ENCODE measurements at regions not wholly inside any gene's neighbourhood (a gene's known extent, or its start where the extent isn't known, plus 50 kb on each side); places are given as distances from the start of the nearest gene placed in this dataset.
A peak's percentile ranks its signal among the peaks of the same experiment; 100 is the strongest.

- Histone ChIP-seq H3K27ac (ENCODE audit: low read depth in 1 of 2, low read length in 1 of 2) (no peak overlapping the region), H3K9ac (ENCODE audit: insufficient read depth in 1 of 2, low read length in 2 of 2) (no peak overlapping the region), H3K4me3 (no peak overlapping the region), H3K9me3 (ENCODE audit: control insufficient read depth in 4 of 4, insufficient read depth in 3 of 4, low read length in 3 of 4) (no peaks in the 10 kb centered on the region), H3K27me3 (ENCODE audit: control insufficient read depth in 3 of 3, insufficient read depth in 3 of 3, low read length in 2 of 3) (peaks cover 0 to 3% (median 0%) of the 10 kb centered on the region in 3 donors), H3K4me1 (ENCODE audit: control insufficient read depth in 5 of 5, insufficient read depth in 5 of 5, low read length in 5 of 5) (no peaks in the 10 kb centered on the region), H3K36me3 (ENCODE audit: control insufficient read depth in 4 of 4, insufficient read depth in 4 of 4, low read length in 4 of 4) (no peaks in the 10 kb centered on the region)
- WGBS, 2 donors, result 75 to 76% methylated on average over 1 of the region's 1 CpG
- ATAC-seq (ENCODE audit: insufficient read depth, low FRiP score) (no peak), DNase-seq (no peak)
- TF ChIP-seq, protein P1, sequence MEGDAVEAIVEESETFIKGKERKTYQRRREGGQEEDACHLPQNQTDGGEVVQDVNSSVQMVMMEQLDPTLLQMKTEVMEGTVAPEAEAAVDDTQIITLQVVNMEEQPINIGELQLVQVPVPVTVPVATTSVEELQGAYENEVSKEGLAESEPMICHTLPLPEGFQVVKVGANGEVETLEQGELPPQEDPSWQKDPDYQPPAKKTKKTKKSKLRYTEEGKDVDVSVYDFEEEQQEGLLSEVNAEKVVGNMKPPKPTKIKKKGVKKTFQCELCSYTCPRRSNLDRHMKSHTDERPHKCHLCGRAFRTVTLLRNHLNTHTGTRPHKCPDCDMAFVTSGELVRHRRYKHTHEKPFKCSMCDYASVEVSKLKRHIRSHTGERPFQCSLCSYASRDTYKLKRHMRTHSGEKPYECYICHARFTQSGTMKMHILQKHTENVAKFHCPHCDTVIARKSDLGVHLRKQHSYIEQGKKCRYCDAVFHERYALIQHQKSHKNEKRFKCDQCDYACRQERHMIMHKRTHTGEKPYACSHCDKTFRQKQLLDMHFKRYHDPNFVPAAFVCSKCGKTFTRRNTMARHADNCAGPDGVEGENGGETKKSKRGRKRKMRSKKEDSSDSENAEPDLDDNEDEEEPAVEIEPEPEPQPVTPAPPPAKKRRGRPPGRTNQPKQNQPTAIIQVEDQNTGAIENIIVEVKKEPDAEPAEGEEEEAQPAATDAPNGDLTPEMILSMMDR (IDR thresholded peaks at IDR 0.05; ENCODE audit: control extremely low read depth, extremely low read depth), result no peak
Measured at GRCh38 chr5:98453296-98453695, 320.2 kb upstream of the RGMB start.

DNA sequence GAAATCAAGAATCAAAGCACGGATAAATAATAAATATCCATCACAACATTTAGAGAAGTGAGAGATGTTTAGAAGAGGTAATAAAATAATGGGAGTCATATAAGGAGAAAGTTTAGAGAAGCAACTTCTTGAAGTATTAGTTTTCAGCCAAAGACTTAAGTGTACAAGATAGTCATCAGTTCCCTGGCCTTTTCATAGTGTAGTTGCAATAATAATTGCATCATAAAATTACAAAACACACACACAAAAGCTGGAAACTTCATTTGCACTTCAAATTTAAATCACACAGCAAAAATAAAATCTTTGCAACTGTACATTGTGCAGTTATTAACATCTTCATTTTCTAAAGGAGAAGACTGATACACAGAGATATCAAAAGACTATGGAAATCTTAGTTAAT lies 319.1 kb upstream of the RGMB start:
- no peaks in the 10 kb centered on the region for H3K4me1 ChIP-seq (ENCODE audit: control insufficient read depth in 5 of 5, insufficient read depth in 5 of 5, low read length in 5 of 5)
- no peak overlapping the region for H3K9ac ChIP-seq (ENCODE audit: insufficient read depth in 1 of 2, low read length in 2 of 2)
- no peak overlapping the region for H3K4me3 ChIP-seq
- no peak for DNase-seq
- TF ChIP-seq, protein P1 (IDR thresholded peaks at IDR 0.05; ENCODE audit: control extremely low read depth, extremely low read depth), result no peak
- ATAC-seq (ENCODE audit: insufficient read depth, low FRiP score), result no peak
- no peaks in the 10 kb centered on the region for H3K36me3 ChIP-seq (ENCODE audit: control insufficient read depth in 4 of 4, insufficient read depth in 4 of 4, low read length in 4 of 4)
- no peak overlapping the region for H3K27ac ChIP-seq (ENCODE audit: low read depth in 1 of 2, low read length in 1 of 2)
- H3K9me3 ChIP-seq (ENCODE audit: control insufficient read depth in 4 of 4, insufficient read depth in 3 of 4, low read length in 3 of 4), result no peaks in the 10 kb centered on the region
- H3K27me3 ChIP-seq (ENCODE audit: control insufficient read depth in 3 of 3, insufficient read depth in 3 of 3, low read length in 2 of 3), result peaks cover 0 to 3% (median 0%) of the 10 kb centered on the region in 3 donors
- WGBS, 2 donors, result 90% methylated on average over 1 of the region's 1 CpG

DNA sequence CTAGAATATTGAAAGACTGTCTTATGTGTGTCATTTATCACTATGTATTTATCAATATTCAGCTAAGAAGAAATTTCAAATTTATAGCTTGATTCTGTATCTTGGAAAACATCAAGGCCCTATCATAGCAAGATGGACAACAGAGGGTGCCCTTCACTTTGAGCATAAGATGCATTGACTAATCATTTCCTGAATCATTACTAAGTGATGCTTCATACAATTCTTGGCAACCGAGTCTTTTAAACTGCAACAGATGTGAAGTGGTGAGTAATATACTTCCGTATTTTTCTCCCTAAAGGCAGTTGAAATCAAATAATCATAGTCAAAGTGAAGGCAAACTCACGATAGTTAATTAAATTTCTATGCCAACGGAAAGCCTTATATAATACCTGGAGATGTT lies 318.6 kb upstream of the RGMB start:
- Histone ChIP-seq H3K27me3 (ENCODE audit: control insufficient read depth in 3 of 3, insufficient read depth in 3 of 3, low read length in 2 of 3) (peaks cover 0 to 3% (median 0%) of the 10 kb centered on the region in 3 donors), H3K4me3 (no peak overlapping the region), H3K36me3 (ENCODE audit: control insufficient read depth in 4 of 4, insufficient read depth in 4 of 4, low read length in 4 of 4) (no peaks in the 10 kb centered on the region), H3K9ac (ENCODE audit: insufficient read depth in 1 of 2, low read length in 2 of 2) (no peak overlapping the region), H3K4me1 (ENCODE audit: control insufficient read depth in 5 of 5, insufficient read depth in 5 of 5, low read length in 5 of 5) (no peaks in the 10 kb centered on the region), H3K27ac (ENCODE audit: low read depth in 1 of 2, low read length in 1 of 2) (no peak overlapping the region), H3K9me3 (ENCODE audit: control insufficient read depth in 4 of 4, insufficient read depth in 3 of 4, low read length in 3 of 4) (no peaks in the 10 kb centered on the region)
- peak; percentile 80 for ATAC-seq (ENCODE audit: insufficient read depth, low FRiP score)
- peak in 1 of 3 donors; percentile 5 for DNase-seq
- WGBS, 2 donors, result 47 to 74% methylated on average over 4 of the region's 4 CpGs
- TF ChIP-seq, protein P1 (IDR thresholded peaks at IDR 0.05; ENCODE audit: control extremely low read depth, extremely low read depth), result no peak

DNA sequence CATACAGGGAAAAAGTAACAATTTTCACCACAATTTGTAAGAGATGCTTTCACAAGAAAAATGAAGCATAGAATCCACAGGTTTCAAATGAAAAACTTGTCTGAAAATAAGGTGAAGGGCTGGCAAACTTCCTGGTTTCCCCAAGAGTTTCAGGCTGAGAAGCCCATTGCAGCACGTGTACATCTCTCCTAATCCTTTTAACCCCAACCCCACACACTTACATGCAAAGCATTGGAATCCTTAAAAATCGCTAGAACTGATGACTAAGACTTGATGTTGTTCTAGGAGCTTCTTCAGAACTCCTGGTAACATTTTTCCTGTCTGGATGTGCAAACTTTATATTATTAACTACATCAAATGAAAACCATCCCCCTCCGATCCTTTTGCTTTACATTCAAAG lies 317.8 kb upstream of the RGMB start:
- Histone ChIP-seq H3K27ac (ENCODE audit: low read depth in 1 of 2, low read length in 1 of 2) (no peak overlapping the region), H3K9ac (ENCODE audit: insufficient read depth in 1 of 2, low read length in 2 of 2) (no peak overlapping the region)
- WGBS, 2 donors, result 65 to 75% methylated on average over 3 of the region's 3 CpGs

More for the DNA sequence above, 317.8 kb upstream of the RGMB start:
- Histone ChIP-seq H3K4me1 (ENCODE audit: control insufficient read depth in 5 of 5, insufficient read depth in 5 of 5, low read length in 5 of 5) (no peaks in the 10 kb centered on the region), H3K36me3 (ENCODE audit: control insufficient read depth in 4 of 4, insufficient read depth in 4 of 4, low read length in 4 of 4) (no peaks in the 10 kb centered on the region), H3K9me3 (ENCODE audit: control insufficient read depth in 4 of 4, insufficient read depth in 3 of 4, low read length in 3 of 4) (no peaks in the 10 kb centered on the region), H3K4me3 (no peak overlapping the region), H3K27me3 (ENCODE audit: control insufficient read depth in 3 of 3, insufficient read depth in 3 of 3, low read length in 2 of 3) (peaks cover 0 to 3% (median 0%) of the 10 kb centered on the region in 3 donors)
- no peak for ATAC-seq (ENCODE audit: insufficient read depth, low FRiP score)
- DNase-seq, result peak in 1 of 3 donors; percentile 6
- TF ChIP-seq, protein P1 (IDR thresholded peaks at IDR 0.05; ENCODE audit: control extremely low read depth, extremely low read depth), result no peak

All from lung (tissue), 11 donors.